ENCODE measurements at regions not wholly inside any gene's neighbourhood (a gene's known extent, or its start where the extent isn't known, plus 50 kb on each side); places are given as distances from the start of the nearest gene placed in this dataset.

DNA sequence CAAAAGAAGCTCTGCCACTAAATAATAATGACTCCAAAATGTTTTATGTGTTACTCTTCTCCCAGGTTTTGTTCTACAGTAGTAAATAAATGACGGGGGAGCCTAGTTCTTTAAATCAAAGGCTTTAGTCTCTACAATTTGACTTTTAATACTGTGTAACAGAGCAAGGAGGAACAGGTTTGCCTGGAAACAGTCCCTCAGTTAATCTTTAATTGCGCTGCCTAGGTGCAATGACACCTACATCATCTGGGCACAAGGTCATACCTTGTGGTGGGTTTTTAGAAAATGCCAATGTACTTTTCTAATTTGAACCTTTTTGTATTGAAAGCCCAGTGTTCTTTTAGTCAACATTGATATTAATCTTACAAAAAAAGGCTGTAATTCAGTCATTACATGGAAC is 287.3 kb upstream of the SETBP1 start:
- TF ChIP-seq CTCF (optimal IDR thresholded peaks at IDR 0.05 in 1 of 3, IDR thresholded peaks at IDR 0.05 in 1 of 3, conservative IDR thresholded peaks at IDR 0.05 in 1 of 3; ENCODE audit: extremely low read depth in 1 of 3, insufficient read depth in 2 of 3, low read length in 3 of 3) (no peak), EZH2 (IDR thresholded peaks at IDR 0.05; ENCODE audit: low read length) (no peak)

Data from keratinocyte (primary cell).